GM19455 (cell line): ENCODE measurements at regions not wholly inside any gene's neighbourhood (a gene's known extent, or its start where the extent isn't known, plus 50 kb on each side); places are given as distances from the start of the nearest gene placed in this dataset.
"Not testable (repeated sequence)": the region's sequence is repeated elsewhere in the genome, so short reads cannot be mapped to it uniquely, and the experiment has no call there.

Source experiments
- ATAC-seq: cut with Tn5 transposase; IDR thresholded peaks from one replicate; pipeline ENCODE4 v1.9.1; 2021; ENCODE audit not compliant: unreplicated experiment

DNA sequence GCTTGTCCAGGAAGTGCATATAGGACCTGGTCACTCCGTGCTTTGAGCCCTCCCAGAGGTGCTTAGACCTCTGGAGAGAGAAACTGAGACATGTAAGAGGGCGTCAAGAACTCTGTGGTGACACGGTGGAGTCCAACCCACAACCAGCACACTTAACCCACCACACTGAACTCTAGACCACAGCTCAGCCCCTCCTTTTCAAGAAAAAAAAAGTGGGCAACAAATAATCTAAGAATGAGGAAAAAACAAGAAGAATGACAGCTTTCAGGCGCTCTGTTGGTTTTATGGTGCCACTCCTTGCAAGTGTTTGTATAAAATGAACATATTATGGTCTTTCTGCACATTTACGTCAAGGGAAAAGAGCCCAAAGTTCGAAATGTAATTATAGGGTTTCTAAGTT, 50.2 kb upstream of the SNAPC3 start:
- no peak for ATAC-seq

- ATAC-seq = no peak
Measured at GRCh38 chr9:15371448-15371845, 51.2 kb upstream of the SNAPC3 start.

GRCh38 chr9:15370466-15371447, 51.9 kb upstream of the SNAPC3 start:
- no peak for ATAC-seq

DNA sequence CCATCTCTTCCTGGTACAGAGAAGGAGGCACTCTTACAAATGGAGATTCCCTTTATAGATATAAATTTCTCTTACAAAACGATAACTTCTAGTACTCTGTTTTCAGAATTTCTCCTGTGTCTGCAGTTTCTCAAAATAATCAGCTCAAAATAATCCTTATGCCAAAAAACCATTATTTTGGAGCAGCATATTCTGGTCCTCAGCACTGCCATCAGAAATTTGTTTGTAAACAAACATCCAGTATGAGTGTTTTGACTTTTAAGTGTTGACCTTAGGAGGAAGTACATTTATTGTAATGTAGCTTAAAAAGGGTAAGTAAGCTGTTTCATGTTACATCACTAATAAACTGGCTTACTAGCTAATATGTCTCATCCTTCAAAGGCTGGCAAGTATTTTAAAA, 52.8 kb upstream of the SNAPC3 start:
- no peak for ATAC-seq

GRCh38 chr9:15369238-15369637, 53.4 kb upstream of the SNAPC3 start:
- ATAC-seq = no peak

DNA sequence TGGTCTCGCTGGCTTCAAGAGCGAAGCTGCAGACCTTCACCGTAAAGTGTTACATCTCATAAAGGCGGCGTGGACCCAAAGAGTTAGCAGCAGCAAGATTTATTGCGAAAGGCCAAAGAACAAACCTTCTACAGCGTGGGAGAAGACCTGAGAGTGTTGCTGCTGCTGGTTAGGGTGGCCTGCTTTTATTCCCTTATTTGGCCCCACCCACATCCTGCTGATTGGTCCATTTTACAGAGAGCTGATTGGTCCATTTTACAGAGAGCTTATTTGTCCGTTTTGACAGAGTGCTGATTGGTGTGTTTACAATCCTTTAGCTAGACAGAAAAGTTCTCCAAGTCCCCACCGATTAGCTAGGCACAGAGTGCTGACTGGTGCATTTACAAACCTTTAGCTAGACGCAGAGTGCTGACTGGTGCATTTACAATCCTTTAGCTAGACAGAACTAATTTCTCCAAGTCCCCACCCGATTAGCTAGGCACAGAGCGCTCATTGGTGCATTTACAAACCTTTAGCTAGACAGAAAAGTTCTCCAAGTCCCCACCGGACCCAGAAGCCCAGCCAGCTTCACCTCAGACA, 57.6 kb upstream of the SNAPC3 start:
- ATAC-seq = not testable (repeated sequence)

GRCh38 chr9:15361737-15362136, 54.7 kb upstream of the TTC39B start:
- no peak for ATAC-seq

DNA sequence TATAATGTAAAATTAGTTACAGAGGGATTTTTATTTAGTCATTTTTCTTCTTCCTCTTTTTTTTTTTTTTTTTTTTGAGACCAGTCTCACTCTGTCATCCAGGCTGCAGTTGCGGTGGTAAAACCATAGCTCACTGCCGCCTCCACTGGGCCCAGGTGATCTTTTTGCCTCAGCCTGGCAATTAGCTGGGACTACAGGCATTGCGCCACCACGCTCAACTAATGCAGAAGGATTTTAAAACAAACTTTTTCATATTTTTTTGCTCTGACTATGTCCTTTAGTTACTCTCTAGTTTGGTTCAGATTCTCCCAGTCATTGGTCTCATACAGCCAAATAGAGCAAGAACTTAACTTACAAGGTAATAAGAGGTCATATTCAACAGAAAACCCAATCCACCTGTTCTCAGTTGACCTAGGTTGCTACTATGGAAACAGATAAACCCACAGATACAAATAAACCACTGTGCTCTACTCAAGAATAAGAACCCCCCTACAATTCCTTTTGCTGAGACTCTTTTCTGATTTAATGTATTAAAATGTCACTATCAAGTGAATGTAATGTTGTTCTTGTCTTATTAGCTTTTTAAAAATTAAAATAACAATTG, 50.1 kb upstream of the TTC39B start:
- peak; percentile 82 for ATAC-seq
